Psoas muscle (tissue), 7 donors: ENCODE measurements at regions not wholly inside any gene's neighbourhood (a gene's known extent, or its start where the extent isn't known, plus 50 kb on each side); places are given as distances from the start of the nearest gene placed in this dataset.

Experiments
- ATAC-seq, 4 donors: fragments of 200-7000 bp; cut with Tn5 transposase; one replicate each; pipeline ENCODE4 v1.9.1; 2020; ENCODE audit warnings: moderate library complexity in 3 of 4, mild to moderate bottlenecking in 2 of 4
- DNase-seq, 2 donors: peaks; one replicate each; pipeline ENCODE4 v3.0.0-alpha.2; 2020
- H3K27ac ChIP-seq: fragments of 200-600 bp; one replicate; pipeline ENCODE4 v1.8.0; 2022
- H3K27me3 ChIP-seq, 3 donors: fragments of 200-600 bp in 1 of 3; one replicate each; pipeline versions ENCODE4 v1.6.1 to v1.8.0; 2013 to 2022; ENCODE audit warnings: low read length in 2 of 3, mild to moderate bottlenecking in 2 of 3, moderate library complexity in 1 of 3; ENCODE audit not compliant: insufficient read depth in 3 of 3
- H3K36me3 ChIP-seq, 2 donors: fragments of 200-600 bp in 1 of 2; one replicate each; pipeline versions ENCODE4 v1.6.1 to v1.8.0; 2013 to 2022; ENCODE audit warnings: low read depth in 1 of 2, mild to moderate bottlenecking in 1 of 2, moderate library complexity in 1 of 2; ENCODE audit not compliant: insufficient read depth in 1 of 2
- H3K4me1 ChIP-seq: fragments of 200-600 bp; one replicate; pipeline ENCODE4 v1.8.0; 2022
- H3K4me3 ChIP-seq: fragments of 200-600 bp; one replicate; pipeline ENCODE4 v1.8.0; 2022; ENCODE audit warnings: mild to moderate bottlenecking
- H3K9me3 ChIP-seq: fragments of 200-600 bp; one replicate; pipeline ENCODE4 v1.8.0; 2022
- WGBS, 3 donors: extraction: QIAGEN DNeasy Blood & Tissue Kit; methylation state at CpG; one replicate each; pipeline versions ENCODE4 v1.1.6 to v1.1.7; 2013; 5-methylcytosine and 5-hydroxymethylcytosine counted together
- intact Hi-C, 2 donors: fragments of 100-400 bp; cut with DNase I; formaldehyde crosslinking; loops; one replicate each; pipeline versions ENCODE4 v1.11.0 to v1.14.2; 2022
- TF ChIP-seq, protein P1 (sequence below): fragments of 200-600 bp; IDR thresholded peaks from one replicate; pipeline ENCODE4 v1.8.0; 2022; ENCODE audit warnings: antibody characterized with exemption
- donor health status: healthy with polysubstance abuse.
- donor health status: DM: no; HTN: no; CAD: no; lungs with moderate emphysema.
- donor health status: Bipolar disorder and iron deficiency.
- donor health status: healthy.
- donor health status: DM: yes; HTN: yes; CAD: no.
- donor health status: DM: no; HTN: no; CAD: no.
- donor health status: DM: yes; HTN: yes; CAD: no.

DNA sequence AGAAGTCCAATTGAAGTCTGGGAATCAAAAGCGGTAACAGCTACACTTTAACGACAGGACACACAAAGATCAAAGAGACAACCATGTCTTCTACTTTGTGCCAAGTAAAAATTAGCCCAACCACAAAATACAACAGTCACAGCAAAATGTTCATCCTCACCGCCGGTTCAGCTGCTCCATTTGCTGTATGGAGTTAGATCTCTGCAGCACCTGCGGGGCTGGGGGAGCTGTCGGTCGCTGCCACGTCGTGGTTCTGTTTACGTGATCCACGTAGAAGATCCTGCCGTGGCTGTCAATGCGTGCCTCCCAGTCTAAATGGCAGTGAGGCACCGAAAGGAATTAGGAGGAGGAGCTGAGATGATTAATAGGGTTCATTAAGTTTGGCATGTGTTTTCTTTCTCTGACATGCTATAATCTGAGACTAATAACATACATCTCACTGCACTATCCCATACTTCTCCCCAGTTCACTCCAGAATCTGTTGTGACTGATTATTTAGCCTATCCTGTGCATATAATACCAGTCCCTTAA, 136.5 kb upstream of the STK17B start:
- Histone ChIP-seq H3K27ac (no peak overlapping the region), H3K36me3 (no peaks in the 10 kb centered on the region), H3K4me1 (no peaks in the 10 kb centered on the region), H3K27me3 (no peaks in the 10 kb centered on the region), H3K4me3 (no peak overlapping the region), H3K9me3 (no peaks in the 10 kb centered on the region)
- TF ChIP-seq, protein P1, sequence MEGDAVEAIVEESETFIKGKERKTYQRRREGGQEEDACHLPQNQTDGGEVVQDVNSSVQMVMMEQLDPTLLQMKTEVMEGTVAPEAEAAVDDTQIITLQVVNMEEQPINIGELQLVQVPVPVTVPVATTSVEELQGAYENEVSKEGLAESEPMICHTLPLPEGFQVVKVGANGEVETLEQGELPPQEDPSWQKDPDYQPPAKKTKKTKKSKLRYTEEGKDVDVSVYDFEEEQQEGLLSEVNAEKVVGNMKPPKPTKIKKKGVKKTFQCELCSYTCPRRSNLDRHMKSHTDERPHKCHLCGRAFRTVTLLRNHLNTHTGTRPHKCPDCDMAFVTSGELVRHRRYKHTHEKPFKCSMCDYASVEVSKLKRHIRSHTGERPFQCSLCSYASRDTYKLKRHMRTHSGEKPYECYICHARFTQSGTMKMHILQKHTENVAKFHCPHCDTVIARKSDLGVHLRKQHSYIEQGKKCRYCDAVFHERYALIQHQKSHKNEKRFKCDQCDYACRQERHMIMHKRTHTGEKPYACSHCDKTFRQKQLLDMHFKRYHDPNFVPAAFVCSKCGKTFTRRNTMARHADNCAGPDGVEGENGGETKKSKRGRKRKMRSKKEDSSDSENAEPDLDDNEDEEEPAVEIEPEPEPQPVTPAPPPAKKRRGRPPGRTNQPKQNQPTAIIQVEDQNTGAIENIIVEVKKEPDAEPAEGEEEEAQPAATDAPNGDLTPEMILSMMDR = no peak
- DNase-seq (no peak), ATAC-seq (no peak)
- intact Hi-C loops = no loop called here
- WGBS, 3 donors = 86 to 91% (median 88%) methylated on average over 14 of the region's 14 CpGs

DNA sequence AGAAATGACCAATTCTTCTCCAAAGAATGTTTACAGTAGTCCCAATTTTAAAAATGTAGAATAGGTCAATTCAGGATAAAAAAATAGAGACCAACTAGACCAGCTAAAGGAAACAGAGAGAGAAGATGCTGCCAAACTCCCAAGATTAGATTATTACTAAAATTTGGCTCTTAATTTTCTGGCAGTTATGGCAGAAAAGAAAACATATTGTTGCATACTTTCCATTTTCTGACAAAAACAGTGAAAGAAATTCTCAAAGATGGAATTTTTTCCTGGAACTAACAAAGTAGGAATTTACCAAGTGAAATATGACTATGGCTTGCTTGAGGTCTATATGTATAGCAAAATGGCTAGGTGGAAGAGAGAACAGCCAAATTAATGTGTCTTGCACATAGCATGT, 138.3 kb upstream of the STK17B start:
- TF ChIP-seq, protein P1 = no peak
- Histone ChIP-seq H3K27ac (no peak overlapping the region), H3K9me3 (no peaks in the 10 kb centered on the region), H3K36me3 (no peaks in the 10 kb centered on the region), H3K4me3 (no peak overlapping the region), H3K27me3 (no peaks in the 10 kb centered on the region), H3K4me1 (no peaks in the 10 kb centered on the region)
- DNase-seq (no peak), ATAC-seq (no peak)
- intact Hi-C loops = no loop called here

DNA sequence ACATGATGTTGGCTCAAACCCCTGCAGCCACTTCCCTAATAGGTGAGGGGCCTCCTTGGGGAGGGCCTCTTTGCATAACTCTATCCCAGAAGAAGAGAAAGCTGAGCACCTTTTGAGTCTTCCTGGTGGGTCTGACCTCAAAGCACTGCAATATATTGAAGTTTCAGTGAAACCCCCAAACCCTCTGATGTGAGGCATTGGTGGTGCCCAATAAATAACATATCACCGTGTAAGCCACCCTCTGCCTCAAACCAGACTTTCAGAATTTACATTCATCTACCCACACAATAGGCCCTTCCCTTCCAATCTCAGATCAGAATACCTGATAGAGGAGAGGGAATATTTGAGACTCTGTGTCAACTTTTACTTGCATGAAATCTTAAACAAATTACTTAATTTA, 142.8 kb upstream of the STK17B start:
- no peaks in the 10 kb centered on the region for H3K27me3 ChIP-seq
- TF ChIP-seq, protein P1 = no peak
- H3K4me3 ChIP-seq = no peak overlapping the region
- intact Hi-C loops = no loop called here
- no peaks in the 10 kb centered on the region for H3K9me3 ChIP-seq
- H3K27ac ChIP-seq = no peak overlapping the region
- no peak for DNase-seq
- no peaks in the 10 kb centered on the region for H3K4me1 ChIP-seq
- H3K36me3 ChIP-seq = no peaks in the 10 kb centered on the region
- WGBS, 3 donors = 68 to 80% (median 72%) methylated on average over 1 of the region's 1 CpG
- ATAC-seq = no peak

DNA sequence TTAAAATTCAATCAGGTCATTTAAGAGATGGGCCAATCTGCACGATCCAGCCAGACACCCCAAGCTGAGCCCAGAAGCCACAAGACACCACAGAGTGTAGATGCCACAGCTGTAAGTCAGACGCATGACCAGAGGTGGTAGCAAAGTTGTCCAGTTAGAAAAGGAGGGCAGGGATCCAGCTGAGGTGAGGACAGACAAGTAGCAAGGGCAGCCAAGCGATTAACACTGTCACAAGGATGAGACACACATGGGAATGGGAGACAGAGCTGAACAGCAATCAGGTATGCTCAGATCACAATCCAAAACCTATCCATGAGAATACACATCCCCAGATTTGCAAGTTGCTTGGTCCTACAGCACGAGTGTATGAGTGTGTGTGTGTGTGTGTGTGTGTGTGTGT, 143.4 kb upstream of the STK17B start:
- no peak overlapping the region for H3K4me3 ChIP-seq
- ATAC-seq (peak in 1 of 4 donors; percentile 75), DNase-seq (no peak)
- H3K36me3 ChIP-seq = no peaks in the 10 kb centered on the region
- H3K27ac ChIP-seq = no peak overlapping the region
- no peaks in the 10 kb centered on the region for H3K4me1 ChIP-seq
- TF ChIP-seq, protein P1 = no peak
- H3K9me3 ChIP-seq = no peaks in the 10 kb centered on the region
- 69 to 78% (median 69%) methylated on average over 4 of the region's 4 CpGs for WGBS, 3 donors
- H3K27me3 ChIP-seq = no peaks in the 10 kb centered on the region
- intact Hi-C loops = no loop called here

DNA sequence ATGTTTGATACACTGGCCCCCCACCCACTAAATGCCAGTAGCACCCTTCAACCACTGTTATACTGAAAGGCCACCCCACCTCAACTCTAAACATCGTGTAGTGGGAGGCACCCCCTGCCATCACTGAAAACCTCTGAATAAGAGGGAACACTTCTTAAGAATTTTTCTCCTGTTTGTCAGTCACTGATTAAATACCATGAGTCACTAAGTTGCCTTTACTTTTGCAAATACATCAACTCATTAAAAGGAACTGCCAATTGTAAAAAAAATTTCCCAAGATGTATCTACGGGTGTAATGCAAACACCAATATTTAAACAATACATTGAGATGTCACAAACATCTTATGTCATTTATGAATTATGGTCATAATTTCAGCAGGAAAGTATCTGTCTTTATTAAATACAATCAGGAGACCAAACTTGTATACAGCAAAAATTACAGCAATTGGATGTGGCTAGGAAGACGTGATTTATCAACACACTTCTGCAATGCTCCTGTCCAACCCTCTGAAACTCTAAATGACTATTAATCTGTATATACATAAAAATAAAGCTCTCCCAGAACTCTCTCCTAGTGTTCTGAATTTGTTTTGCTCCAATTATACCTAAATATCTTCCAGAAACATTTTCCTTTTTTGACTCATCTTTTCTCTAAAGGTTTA, 144.1 kb upstream of the STK17B start:
- H3K36me3 ChIP-seq = no peaks in the 10 kb centered on the region
- no peaks in the 10 kb centered on the region for H3K9me3 ChIP-seq
- ATAC-seq = no peak
- intact Hi-C loops = no loop called here
- DNase-seq = no peak
- 84 to 94% (median 88%) methylated on average over 3 of the region's 3 CpGs for WGBS, 3 donors
- H3K4me1 ChIP-seq = no peaks in the 10 kb centered on the region
- H3K27me3 ChIP-seq = no peaks in the 10 kb centered on the region
- TF ChIP-seq, protein P1 = no peak
- no peak overlapping the region for H3K4me3 ChIP-seq
- no peak overlapping the region for H3K27ac ChIP-seq
